DMS 273 (cell line): ENCODE measurements at regions not wholly inside any gene's neighbourhood (a gene's known extent, or its start where the extent isn't known, plus 50 kb on each side); places are given as distances from the start of the nearest gene placed in this dataset.

Source experiments
- DNase-seq: peaks from one replicate; lab custom pipeline; 2025; ENCODE audit not compliant: unreplicated experiment; lab: John Stamatoyannopoulos, UW

GRCh38 chr10:44064987-44065787 is 319.7 kb downstream of the CXCL12 start:
- DNase-seq: no peak

DNA sequence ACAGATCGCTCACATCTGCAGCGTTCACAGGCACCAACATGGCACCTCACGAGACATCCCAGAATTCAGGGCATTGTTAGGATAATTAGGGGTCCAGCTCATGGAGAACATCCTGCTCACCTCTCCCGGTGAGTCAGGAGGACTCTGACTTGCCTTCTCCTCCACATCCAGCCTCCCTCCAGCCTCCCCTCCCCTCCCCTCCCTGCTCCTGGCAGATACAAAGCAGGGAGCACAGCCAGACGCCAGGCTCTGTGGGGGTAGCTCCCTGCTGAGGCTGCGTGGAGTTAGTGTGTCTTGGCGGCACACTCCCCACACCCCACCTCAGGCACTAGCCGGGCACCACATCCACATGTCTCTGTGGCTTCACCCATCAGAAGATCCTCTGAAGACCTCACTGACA is 320.6 kb downstream of the CXCL12 start:
- no peak for DNase-seq

DNA sequence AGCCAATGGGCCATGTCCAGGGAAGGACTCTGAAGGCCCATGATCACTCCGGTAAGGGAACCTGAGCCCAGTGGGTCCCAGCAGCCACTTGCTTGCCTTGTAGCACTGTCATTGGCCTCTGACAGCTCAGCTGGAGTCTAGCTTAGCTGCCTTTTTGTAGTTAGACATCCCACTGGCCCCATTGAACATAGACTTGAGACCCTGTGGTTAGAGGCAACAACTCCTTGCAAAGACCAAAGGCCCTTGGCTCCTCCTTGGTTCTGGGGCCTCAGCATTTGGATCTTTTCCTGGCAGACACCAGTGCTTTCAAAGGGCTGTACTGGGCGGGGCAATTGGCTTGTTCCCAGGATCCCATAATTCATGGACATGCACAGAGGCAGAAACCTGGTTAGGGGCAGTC is 321.2 kb downstream of the CXCL12 start:
- no peak for DNase-seq

GRCh38 chr10:44060719-44061118 is 324.2 kb downstream of the CXCL12 start:
- DNase-seq: no peak

DNA sequence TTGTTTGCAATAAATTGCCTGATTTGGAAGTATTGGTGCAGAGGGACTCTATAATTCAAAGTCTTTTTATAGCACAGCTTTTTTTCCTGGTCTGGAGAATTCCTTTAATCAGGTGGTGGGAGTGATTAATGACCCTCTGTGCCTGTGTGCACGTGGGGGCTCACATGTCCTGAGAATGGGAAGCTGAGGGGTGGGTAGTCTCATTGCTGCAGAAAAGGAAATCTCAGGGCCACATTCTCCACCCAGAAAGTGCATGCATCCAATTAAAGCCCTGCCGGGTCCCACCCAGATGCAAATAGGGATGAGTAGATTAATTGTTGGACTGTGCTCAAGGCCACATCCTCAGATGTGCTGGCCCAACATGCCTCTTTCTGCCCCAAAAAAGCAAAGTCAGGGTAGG is 324.7 kb downstream of the CXCL12 start:
- no peak for DNase-seq

- no peak for DNase-seq
These were observed 326.6 kb downstream of the CXCL12 start for GRCh38 chr10:44058259-44058658.

DNA sequence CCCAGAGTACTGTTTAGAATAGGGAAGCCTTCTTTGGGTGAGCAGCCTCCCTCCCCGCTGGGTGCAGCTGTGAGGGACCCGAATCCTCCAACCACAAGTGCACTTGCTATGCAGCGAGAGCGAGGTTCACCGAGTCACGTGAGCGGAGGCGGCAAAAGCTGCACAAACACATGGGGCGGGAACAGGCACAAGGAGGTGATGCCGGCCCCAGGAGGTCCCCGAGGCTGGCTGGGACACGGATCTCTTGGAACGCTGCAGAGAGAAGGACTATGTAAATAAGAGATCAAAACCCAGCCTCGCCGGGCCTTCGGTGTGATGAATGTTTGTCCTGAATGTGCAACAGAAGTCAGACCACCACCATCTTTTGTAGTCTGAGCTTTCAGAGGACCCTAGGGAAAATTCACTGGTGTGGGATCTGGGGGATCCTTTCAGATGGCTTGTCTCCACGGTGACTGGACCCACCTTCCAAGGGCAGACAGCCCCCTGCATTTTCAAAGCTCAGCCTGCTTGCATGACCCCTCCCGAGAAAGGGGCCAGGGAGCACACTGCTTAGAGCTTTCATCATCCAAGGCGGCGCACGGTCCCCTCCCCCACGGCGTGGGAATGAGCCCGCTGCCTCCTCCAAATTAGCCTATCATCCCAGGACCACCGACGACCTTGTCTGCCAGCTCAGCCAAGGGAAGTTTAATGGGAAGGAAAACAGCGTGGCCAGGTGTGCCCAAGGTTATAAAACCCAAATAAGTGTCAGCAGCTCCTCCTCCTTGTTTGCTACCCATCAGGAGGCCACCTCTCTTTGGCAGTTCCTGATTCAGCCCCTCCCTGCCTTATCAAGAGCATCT is 327.7 kb downstream of the CXCL12 start:
- DNase-seq: no peak

GRCh38 chr10:44056206-44056605 is 328.7 kb downstream of the CXCL12 start:
- no peak for DNase-seq

DNA sequence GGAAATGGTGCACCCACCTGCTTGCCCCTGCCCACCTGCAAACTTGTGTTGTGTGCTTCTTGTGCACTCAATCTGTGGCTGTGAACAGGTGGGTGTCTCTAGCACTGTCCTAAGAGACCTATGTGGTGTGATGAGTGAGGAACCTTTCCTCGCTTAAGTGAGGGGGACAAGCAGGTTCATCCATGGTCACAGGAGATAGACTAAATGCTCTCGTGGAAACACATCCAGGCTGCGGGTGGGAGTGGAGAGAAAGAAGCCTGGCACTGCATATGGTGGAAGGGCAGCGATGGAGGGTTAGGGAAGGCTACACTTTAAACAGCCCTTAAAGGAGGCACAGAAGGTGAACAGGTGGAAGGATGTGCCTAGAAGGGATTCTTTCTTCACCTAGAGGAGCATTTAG is 330.9 kb downstream of the CXCL12 start:
- no peak for DNase-seq

DNA sequence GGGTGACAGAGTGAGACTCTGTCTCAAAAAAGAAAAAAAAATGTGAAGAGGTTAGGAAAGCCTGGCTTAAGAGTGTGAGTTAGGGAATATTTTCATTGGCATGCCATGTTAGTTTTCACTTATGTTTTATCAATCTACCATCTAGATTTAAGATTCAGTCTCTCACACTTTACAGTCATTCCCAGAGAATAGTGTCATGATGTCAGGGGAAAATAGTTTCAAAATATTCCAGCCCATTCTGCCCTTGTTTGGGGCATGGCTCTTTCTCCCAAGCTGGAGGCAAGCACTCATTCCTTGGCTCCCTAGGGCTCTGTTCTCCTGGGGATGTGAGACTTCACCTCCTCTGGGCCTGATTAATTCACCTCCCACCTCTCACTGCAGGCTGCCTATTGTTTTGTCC is 331.5 kb downstream of the CXCL12 start:
- DNase-seq: no peak

GRCh38 chr10:44051584-44052385 is 333.1 kb downstream of the CXCL12 start:
- DNase-seq: peak; percentile 7

- peak; percentile 37 for DNase-seq
These were observed 333.8 kb downstream of the CXCL12 start for GRCh38 chr10:44051091-44051490.

- peak; percentile 24 for DNase-seq
These were observed 335.4 kb downstream of the CXCL12 start for GRCh38 chr10:44049301-44050015.

DNA sequence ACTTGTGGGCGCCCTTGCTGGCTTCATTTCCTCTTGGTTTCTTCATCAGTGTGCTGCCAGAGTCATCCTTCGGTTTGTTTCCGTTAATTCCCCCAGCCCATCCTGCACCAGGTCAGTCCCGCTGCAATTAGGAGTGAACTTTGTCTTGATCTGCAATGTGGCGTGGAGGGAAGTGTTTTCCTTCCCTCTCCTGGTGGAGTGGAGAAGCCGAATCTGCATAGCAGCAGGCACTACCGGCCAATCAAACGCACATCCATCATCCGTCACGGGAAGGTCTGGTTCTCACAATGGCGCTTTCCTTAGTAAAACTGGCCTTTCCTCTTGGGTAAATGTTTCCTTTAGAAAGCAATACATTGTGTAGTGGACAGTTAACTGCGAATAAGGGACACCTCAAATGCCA is 337.5 kb downstream of the CXCL12 start:
- no peak for DNase-seq

GRCh38 chr10:44046605-44047004 is 338.3 kb downstream of the CXCL12 start:
- DNase-seq: no peak

GRCh38 chr10:44045020-44045419 is 339.9 kb downstream of the CXCL12 start:
- peak; percentile 81 for DNase-seq

GRCh38 chr10:44044549-44044948 is 340.3 kb downstream of the CXCL12 start:
- DNase-seq: peak; percentile 15

- no peak for DNase-seq
These were observed 341.1 kb downstream of the CXCL12 start for GRCh38 chr10:44043646-44044375.

DNA sequence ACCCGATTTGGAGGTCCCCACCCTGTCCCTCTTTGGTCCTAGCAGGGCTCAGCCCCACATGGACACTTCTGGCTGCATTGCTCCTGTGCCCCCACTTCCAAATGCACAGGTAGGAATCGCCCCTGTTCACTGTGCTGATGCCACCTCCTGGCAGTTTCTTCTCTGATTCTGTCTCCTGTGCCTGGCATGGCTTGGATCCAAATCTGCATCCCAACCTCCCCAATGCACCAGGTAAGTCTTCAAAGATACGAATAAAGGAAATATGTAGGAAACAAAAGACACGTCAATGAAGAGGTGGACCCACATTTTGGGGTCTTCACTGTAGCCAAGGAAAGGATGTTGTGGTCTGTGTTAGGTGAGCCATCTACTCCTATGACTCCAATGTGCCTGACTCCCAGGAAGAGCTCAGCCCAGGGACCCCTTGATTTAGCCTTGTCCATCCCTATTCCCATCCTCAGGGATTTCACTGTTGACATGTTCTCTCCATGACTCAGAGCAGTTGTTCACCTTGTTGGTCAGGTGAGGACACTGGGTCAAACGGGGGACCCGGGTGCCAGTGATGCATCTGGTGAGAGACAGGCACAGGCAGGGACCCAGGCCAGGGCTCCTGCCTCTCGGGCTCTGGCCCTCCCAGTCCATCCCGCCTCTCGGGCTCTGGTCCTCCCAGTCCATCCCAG is 341.8 kb downstream of the CXCL12 start:
- DNase-seq: no peak
